Activated CD8-positive, alpha-beta T cell treated with anti-CD3 and anti-CD28 coated beads for 36 hours (primary cell): ENCODE measurements at regions not wholly inside any gene's neighbourhood (a gene's known extent, or its start where the extent isn't known, plus 50 kb on each side); places are given as distances from the start of the nearest gene placed in this dataset.

Experiments used
- ATAC-seq: fragments of 200-7000 bp; cut with Tn5 transposase; one replicate; pipeline ENCODE4 v1.10.0; 2021; ENCODE audit warnings: mild to moderate bottlenecking, moderate library complexity
- CTCF ChIA-PET: fragments of 350-600 bp; sonication (Branson Sonifier 250); formaldehyde crosslinking; loops from one replicate; lab custom pipeline; 2021; ENCODE audit warnings: antibody characterized with exemption; lab: Charles Lee
- POLR2A ChIA-PET: fragments of 350-600 bp; sonication (Branson Sonifier 250); formaldehyde crosslinking; loops from one replicate; lab custom pipeline; 2021; ENCODE audit warnings: antibody characterized with exemption; lab: Charles Lee
- DNase-seq: peaks from one replicate; pipeline ENCODE4 v3.0.0-alpha.2; 2020
- H3K27ac Mint-ChIP-seq: one replicate; pipeline ENCODE4 v1.8.0; 2021; ENCODE audit warnings: mild to moderate bottlenecking, mixed read lengths
- H3K27me3 Mint-ChIP-seq: one replicate; pipeline ENCODE4 v1.8.0; 2021; ENCODE audit warnings: mixed read lengths
- H3K36me3 Mint-ChIP-seq: one replicate; pipeline ENCODE4 v1.8.0; 2021; ENCODE audit warnings: low read depth, mixed read lengths
- H3K4me1 Mint-ChIP-seq: one replicate; pipeline ENCODE4 v1.8.0; 2021; ENCODE audit warnings: low read depth, mixed read lengths
- H3K4me3 Mint-ChIP-seq: one replicate; pipeline ENCODE4 v1.8.0; 2021; ENCODE audit warnings: mild to moderate bottlenecking, moderate library complexity, mixed read lengths
- H3K9me3 Mint-ChIP-seq: one replicate; pipeline ENCODE4 v1.8.0; 2021; ENCODE audit warnings: mixed read lengths
- intact Hi-C: fragments of 100-400 bp; cut with micrococcal nuclease; formaldehyde crosslinking; loops from one replicate; pipeline ENCODE4 v1.10.0; 2022
- TF ChIP-seq, protein P1 (sequence below): fragments of 200-600 bp; IDR thresholded peaks from one replicate; pipeline ENCODE4 v1.8.0; 2022; ENCODE audit warnings: antibody characterized with exemption, mild to moderate bottlenecking

GRCh38 chr20:40933758-40934157 lies 94.9 kb upstream of the TOP1 start:
- H3K36me3 Mint-ChIP-seq = no peaks in the 10 kb centered on the region
- CTCF ChIA-PET = interaction anchor here (1.2 kb wide), 1 partner anchor 29 kb away, joined by 6 read pairs; no protein-coding TSS in a partner anchor
- POLR2A ChIA-PET = no interaction called here
- no peaks in the 10 kb centered on the region for H3K4me1 Mint-ChIP-seq
- no peak overlapping the region for H3K4me3 Mint-ChIP-seq
- TF ChIP-seq, protein P1, sequence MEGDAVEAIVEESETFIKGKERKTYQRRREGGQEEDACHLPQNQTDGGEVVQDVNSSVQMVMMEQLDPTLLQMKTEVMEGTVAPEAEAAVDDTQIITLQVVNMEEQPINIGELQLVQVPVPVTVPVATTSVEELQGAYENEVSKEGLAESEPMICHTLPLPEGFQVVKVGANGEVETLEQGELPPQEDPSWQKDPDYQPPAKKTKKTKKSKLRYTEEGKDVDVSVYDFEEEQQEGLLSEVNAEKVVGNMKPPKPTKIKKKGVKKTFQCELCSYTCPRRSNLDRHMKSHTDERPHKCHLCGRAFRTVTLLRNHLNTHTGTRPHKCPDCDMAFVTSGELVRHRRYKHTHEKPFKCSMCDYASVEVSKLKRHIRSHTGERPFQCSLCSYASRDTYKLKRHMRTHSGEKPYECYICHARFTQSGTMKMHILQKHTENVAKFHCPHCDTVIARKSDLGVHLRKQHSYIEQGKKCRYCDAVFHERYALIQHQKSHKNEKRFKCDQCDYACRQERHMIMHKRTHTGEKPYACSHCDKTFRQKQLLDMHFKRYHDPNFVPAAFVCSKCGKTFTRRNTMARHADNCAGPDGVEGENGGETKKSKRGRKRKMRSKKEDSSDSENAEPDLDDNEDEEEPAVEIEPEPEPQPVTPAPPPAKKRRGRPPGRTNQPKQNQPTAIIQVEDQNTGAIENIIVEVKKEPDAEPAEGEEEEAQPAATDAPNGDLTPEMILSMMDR = no peak
- H3K27me3 Mint-ChIP-seq = no peaks in the 10 kb centered on the region
- intact Hi-C loops = no loop called here
- H3K27ac Mint-ChIP-seq = no peak overlapping the region
- no peaks in the 10 kb centered on the region for H3K9me3 Mint-ChIP-seq
- ATAC-seq (no peak), DNase-seq (no peak)

DNA sequence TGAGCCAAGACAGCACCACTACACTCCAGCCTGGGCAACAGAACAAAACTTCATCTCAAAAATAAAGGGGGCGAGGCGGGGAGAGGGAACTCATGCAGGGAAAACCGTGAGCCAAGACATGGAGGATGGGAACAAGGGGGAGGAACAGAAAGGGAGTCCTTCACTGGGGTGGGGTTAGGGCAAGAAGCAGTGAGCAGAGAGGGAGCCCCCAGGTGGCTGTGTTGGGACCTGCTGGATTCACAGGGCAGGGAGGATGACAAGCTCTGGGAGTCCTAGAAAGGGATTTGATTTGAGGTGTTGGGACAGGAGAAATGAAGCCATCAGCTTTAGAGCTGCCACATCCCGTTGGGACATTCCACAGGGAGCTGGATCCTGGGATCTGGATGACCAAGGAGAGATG lies 90.6 kb upstream of the TOP1 start:
- Mint-ChIP-seq H3K4me3 (no peak overlapping the region), H3K4me1 (no peaks in the 10 kb centered on the region), H3K36me3 (no peaks in the 10 kb centered on the region), H3K27me3 (no peaks in the 10 kb centered on the region), H3K9me3 (no peaks in the 10 kb centered on the region), H3K27ac (no peak overlapping the region)
- DNase-seq (peak; percentile 24), ATAC-seq (no peak)
- POLR2A ChIA-PET = interaction anchor here (0.7 kb wide), 1 partner anchor 111 kb away, joined by 3 read pairs; no protein-coding TSS in a partner anchor
- TF ChIP-seq, protein P1 = no peak
- intact Hi-C loops = no loop called here
- CTCF ChIA-PET = interaction anchor here (1.0 to 2.2 kb wide), 2 partner anchors 13 to 14 kb away, joined by 3 to 5 read pairs; no protein-coding TSS in a partner anchor

GRCh38 chr20:40939667-40940066 lies 89.0 kb upstream of the TOP1 start:
- Mint-ChIP-seq H3K4me3 (no peak overlapping the region), H3K36me3 (no peaks in the 10 kb centered on the region), H3K4me1 (no peaks in the 10 kb centered on the region), H3K27ac (no peak overlapping the region), H3K9me3 (no peaks in the 10 kb centered on the region), H3K27me3 (no peaks in the 10 kb centered on the region)
- ChIA-PET POLR2A (no interaction called here), CTCF (interaction anchor here (1.0 to 2.2 kb wide), 2 partner anchors 12 to 23 kb away, joined by 3 to 5 read pairs; no protein-coding TSS in a partner anchor)
- intact Hi-C loops = no loop called here
- TF ChIP-seq, protein P1 = no peak
- ATAC-seq (no peak), DNase-seq (no peak)

DNA sequence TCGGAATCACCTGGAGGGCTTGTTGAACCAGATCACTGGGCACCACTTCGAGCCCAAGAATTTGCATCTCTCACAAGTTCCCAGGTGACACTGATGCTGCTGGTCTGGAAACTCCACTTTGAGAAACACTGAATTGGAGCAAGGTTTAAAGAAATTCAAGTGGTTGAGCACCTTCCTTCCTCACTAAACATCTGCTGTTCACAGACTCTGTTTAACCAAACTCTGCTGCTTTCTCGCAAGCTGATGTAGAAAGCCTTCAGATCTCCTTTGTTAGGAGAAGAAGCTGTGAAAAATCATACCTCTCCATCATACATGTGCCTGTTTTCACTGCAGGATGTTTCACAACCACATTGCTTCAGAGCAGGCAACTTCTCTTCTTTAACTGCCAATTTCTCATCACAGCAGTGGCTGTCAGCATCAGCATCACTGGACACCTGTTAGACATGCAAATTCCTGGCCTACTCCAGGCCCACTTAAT lies 87.5 kb upstream of the TOP1 start:
- TF ChIP-seq, protein P1 = no peak

DNA sequence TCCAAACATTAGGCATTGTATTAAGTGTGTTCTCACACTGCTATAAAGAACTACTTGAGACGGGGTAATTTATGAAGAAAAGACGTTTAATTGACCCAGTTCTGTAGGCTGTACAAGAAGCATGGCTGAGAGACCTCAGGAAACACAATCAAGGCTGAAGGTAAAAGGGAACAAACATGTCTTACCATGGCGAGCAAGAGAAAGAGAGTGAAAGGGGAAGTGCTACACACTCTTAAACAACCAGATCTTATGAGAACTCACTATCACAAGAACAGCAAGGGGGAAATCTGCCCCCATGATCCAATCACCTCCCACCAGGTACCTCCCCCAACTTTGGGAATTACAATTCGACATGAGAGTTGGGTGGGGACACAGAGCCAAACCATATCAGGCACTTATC lies 86.6 kb upstream of the TOP1 start:
- intact Hi-C loops = no loop called here
- TF ChIP-seq, protein P1 = no peak
- no peak overlapping the region for H3K4me3 Mint-ChIP-seq
- no peak for DNase-seq
- ChIA-PET POLR2A (no interaction called here), CTCF (interaction anchor here (1.0 to 1.6 kb wide), 2 partner anchors 12 to 201 kb away, joined by 3 to 7 read pairs; no protein-coding TSS in a partner anchor)
- no peaks in the 10 kb centered on the region for H3K27me3 Mint-ChIP-seq
- no peaks in the 10 kb centered on the region for H3K4me1 Mint-ChIP-seq
- no peak overlapping the region for H3K27ac Mint-ChIP-seq
- H3K9me3 Mint-ChIP-seq = no peaks in the 10 kb centered on the region
- H3K36me3 Mint-ChIP-seq = no peaks in the 10 kb centered on the region
- ATAC-seq = no peak

More for the DNA sequence above, 87.5 kb upstream of the TOP1 start:
- no peaks in the 10 kb centered on the region for H3K27me3 Mint-ChIP-seq
- DNase-seq (no peak), ATAC-seq (no peak)
- H3K4me1 Mint-ChIP-seq = no peaks in the 10 kb centered on the region
- no peak overlapping the region for H3K27ac Mint-ChIP-seq
- no peak overlapping the region for H3K4me3 Mint-ChIP-seq
- H3K36me3 Mint-ChIP-seq = no peaks in the 10 kb centered on the region
- CTCF ChIA-PET = no interaction called here
- intact Hi-C loops = no loop called here
- H3K9me3 Mint-ChIP-seq = no peaks in the 10 kb centered on the region
- POLR2A ChIA-PET = no interaction called here
